GM12892 (cell line): ENCODE measurements at regions not wholly inside any gene's neighbourhood (a gene's known extent, or its start where the extent isn't known, plus 50 kb on each side); places are given as distances from the start of the nearest gene placed in this dataset.

Experiments used
- DNase-seq: peaks from one replicate; pipeline ENCODE4 v3.0.0; 2011; ENCODE audit not compliant: insufficient read length
- FAIRE-seq: peaks from 2 replicates; lab custom pipeline; 2011; peaks lifted over from hg19 to GRCh38; lab: Jason Lieb, UNC
- POLR2A ChIP-seq: IDR thresholded peaks from 2 replicates; pipeline ENCODE4 v1.6.1; 2011; ENCODE audit warnings: low read depth, low read length, control low read depth
- POLR2AphosphoS5 ChIP-seq: IDR thresholded peaks from 2 replicates; pipeline ENCODE4 v1.6.1; 2011; ENCODE audit warnings: low read depth, low read length, control low read depth
- TAF1 ChIP-seq: IDR thresholded peaks from 2 replicates; pipeline ENCODE4 v1.6.1; 2011; ENCODE audit warnings: low read depth, mild to moderate bottlenecking, control low read depth, low read length, borderline replicate concordance

- DNase-seq (no peak), FAIRE-seq (no peak)
- no peak for TF ChIP-seq POLR2AphosphoS5
- no peak for TF ChIP-seq TAF1
- no peak for TF ChIP-seq POLR2A
Measured at GRCh38 chr2:7999683-8000476, 682.0 kb upstream of the ID2 start.

GRCh38 chr2:8000870-8001269 is 681.0 kb upstream of the ID2 start:
- FAIRE-seq: no peak
- TF ChIP-seq POLR2AphosphoS5: no peak
- DNase-seq: no peak

DNA sequence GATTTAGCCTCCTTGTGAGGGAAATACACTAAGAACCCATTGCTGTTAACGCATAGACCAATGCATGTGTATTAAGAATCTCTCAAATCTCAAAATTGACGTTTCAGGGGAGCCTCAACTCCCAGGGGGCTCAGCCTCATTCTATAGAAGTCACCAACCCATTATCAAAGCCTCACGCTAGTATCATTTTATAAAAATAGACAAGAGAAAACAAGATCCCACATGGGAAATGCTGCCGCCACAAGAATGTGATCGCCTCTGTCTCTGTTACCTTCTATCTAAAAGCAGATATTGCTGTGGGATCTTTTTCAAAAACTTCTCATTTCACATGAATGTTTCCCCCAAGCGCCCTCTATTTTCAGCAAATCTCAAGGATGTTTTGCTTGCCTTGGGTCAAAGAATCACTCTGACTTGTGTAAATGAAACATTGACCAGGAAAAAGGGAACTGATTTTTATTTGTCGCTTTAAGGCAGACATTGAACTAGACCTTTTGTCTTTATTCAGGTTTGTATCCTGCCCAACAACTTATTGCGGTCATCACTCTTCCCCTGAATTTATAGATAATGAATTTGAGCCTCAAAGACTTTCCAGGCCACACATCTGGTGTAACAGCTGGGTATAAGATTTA is 679.0 kb upstream of the ID2 start:
- FAIRE-seq (no peak), DNase-seq (no peak)
- TF ChIP-seq POLR2A (no peak), TAF1 (no peak), POLR2AphosphoS5 (no peak)

DNA sequence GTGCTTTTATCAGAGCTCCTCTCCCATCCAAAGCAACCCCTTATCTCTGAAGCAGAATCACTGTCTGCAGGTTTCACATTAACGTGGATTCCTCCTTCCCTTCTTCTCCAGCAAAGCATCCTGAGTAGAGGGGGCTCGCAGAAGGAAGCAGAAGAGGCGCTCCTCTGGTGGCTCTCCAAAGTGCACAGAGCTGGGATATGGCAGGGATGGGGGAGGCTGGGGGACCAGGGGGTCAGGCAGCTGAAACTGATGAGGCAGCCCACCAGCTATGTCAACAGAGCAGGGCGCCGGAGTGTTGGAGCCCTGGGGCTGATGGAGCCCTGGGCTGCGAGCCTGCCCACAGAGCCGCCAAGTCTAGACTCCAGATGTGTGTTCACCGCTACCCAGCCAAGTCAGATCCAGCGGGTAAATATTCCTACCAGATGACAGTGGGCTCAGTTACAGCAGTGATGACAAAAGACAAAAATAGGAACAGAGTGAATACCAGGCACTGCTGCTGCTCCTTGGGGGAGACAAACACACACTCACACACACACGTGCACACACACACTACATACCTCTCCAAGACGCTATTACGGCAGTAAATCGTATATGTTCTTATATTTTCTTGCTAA is 678.3 kb upstream of the ID2 start:
- DNase-seq (no peak), FAIRE-seq (no peak)
- TF ChIP-seq TAF1: no peak
- TF ChIP-seq POLR2A: no peak
- TF ChIP-seq POLR2AphosphoS5: no peak

DNA sequence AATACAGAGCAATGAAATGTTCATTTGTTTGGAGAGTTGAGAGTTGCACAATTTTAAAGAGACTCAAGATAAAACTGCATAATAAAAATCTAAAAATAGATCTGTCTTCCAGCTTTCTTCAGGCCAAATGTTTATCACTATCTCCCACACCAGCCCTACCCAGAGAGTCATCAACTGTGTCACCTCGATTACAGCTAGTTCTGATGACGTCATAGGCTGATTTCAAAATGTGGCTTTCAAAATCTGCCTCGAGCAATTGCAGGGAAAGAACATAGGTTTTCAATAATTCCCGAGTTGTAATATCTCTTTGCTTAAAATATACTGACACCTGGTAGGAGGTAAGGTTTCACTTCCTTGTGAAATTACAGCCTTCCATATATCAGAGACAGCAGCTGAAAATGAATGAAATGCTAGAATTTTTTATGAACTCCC is 677.6 kb upstream of the ID2 start:
- TF ChIP-seq POLR2A (no peak), POLR2AphosphoS5 (no peak), TAF1 (no peak)
- FAIRE-seq: no peak
- DNase-seq: no peak

DNA sequence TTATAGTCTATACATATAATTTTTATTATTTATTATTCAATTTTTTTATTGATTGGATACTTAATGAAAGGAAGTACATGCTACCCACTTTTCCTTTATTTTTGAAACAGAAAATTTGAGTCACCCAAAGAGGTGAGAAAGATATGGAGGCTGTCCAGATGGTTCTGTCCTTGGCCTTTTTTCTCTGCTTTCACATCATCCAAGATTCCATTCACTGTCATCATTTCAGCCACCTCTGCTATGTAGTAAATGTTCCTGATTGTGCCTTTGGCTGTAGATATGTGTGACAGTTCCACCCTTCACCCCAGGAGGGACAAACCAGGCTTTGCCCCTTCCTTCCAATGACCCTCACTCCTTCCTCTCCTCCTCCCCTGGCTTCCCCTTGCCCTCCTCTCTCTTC is 675.7 kb upstream of the ID2 start:
- FAIRE-seq (no peak), DNase-seq (no peak)
- TF ChIP-seq TAF1 (no peak), POLR2AphosphoS5 (no peak), POLR2A (no peak)

DNA sequence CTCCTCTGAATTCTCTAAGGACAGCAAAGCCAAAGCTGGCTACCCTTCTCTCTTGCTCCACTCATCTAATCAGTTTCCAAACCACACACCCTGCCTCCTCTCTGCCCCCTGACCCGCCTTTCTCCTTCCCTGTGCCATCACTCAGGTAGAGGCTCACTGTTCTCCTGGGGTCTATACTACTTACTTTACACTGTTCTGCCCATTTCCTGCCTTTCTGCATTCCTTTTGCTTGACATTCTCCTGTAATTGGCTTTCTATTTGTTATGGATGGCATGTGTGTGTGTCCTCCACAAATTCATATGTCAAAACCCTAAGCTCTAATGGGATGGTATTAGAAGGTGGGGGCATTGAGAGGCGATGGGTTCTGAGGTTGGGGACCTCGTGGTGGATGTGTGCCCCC is 675.2 kb upstream of the ID2 start:
- TF ChIP-seq POLR2AphosphoS5: no peak
- no peak for TF ChIP-seq POLR2A
- TF ChIP-seq TAF1: no peak
- no peak for FAIRE-seq
- no peak for DNase-seq

DNA sequence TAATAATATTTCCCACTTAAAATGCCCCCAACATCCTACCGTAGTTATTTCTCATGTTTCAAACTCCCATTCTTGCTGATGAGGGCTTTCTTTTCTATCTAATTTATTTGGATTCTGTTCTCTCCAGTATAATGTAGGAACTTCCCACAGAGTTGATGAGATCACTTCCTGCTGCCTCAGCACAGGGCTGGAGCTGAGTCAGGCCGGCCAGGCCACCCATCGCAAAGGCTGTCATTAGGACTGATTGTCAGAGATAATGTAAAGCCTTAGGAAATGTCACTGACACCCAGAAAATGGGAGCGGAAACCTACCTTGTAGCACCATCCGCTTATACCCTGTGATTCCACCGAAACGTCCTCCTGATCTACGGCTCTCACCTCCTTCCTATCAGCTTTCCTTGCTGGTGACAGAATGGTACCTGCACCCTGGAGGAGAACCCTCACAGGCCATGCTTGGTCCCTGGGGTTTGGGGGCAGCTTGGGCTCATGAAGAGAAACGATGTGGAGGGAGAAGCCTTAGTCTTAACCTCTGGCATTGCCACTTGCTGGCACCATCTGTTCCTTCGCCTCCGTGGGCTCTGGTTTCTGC is 672.8 kb upstream of the ID2 start:
- TF ChIP-seq POLR2A (no peak), POLR2AphosphoS5 (no peak), TAF1 (no peak)
- FAIRE-seq: no peak
- DNase-seq: no peak

DNA sequence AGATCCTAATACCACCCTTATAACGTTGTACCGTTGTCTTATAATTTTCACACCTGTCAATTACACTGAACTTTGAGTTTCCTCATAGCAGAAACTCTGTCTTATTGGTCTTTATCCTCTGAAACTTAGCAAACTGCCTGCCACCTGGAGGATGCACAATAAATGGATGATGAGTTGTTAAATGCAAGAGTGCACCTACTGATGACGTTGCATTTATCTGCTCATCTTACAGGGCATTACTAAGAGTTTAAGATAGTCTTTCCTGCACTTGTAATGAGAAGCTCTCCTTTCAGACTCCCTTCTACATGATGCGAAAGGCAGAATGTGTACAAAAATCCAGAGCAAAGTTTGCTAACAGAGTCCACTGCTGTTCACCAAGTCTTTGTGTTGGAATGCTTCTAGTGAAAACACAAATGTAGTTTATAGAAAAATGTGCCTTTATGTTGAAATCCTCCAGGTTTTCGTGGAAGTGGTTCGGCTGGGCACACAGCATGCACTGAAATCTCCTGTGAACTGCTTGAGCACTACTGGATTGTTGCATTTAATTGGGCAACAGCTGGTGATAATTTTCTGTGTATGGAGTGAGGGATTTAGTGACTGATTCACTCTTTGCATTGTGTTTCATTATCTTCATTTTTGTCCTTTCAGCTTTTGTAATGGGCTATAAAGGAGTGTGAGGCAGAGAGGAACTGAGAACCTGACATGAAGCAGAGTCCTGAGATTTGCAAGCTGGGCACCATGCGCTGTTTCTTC is 665.8 kb upstream of the ID2 start:
- no peak for FAIRE-seq
- DNase-seq: no peak
- no peak for TF ChIP-seq POLR2AphosphoS5
- no peak for TF ChIP-seq POLR2A
- TF ChIP-seq TAF1: no peak

DNA sequence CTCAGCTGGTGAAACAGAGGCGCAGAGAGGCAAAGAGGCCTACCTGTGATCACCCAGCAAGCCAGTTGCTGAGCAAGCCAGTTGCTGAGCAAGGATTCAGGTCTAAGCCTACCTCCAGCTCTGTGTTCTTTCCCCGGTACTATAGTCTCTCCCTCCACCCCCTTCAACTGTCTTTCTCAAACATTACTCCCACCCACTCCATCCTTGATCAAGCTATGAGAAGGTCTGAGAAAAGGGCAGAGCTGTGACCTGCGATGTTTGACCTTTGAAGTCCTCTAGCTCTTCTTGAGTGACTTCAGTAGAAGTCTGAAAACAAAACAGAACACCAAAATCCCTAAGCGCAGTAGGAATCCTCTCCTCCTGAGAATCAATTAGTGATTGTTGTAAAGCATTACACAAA is 665.2 kb upstream of the ID2 start:
- DNase-seq (no peak), FAIRE-seq (no peak)
- TF ChIP-seq POLR2AphosphoS5: no peak
- TF ChIP-seq POLR2A: no peak
- TF ChIP-seq TAF1: no peak

GRCh38 chr2:8018956-8019355 is 662.9 kb upstream of the ID2 start:
- DNase-seq: no peak
- FAIRE-seq: no peak
- no peak for TF ChIP-seq TAF1
- TF ChIP-seq POLR2A: no peak
- no peak for TF ChIP-seq POLR2AphosphoS5
